ENCODE measurements at regions not wholly inside any gene's neighbourhood (a gene's known extent, or its start where the extent isn't known, plus 50 kb on each side); places are given as distances from the start of the nearest gene placed in this dataset.
"Not testable (repeated sequence)": the region's sequence is repeated elsewhere in the genome, so short reads cannot be mapped to it uniquely, and the experiment has no call there.

- no peak for DNase-seq (ENCODE audit: low read depth in 2 of 2)
Measured at GRCh38 chr15:89028036-89028435, 60.2 kb upstream of the ABHD2 start.

GRCh38 chr15:89030311-89030710, 57.9 kb upstream of the ABHD2 start:
- no peak for DNase-seq (ENCODE audit: low read depth in 2 of 2)

DNA sequence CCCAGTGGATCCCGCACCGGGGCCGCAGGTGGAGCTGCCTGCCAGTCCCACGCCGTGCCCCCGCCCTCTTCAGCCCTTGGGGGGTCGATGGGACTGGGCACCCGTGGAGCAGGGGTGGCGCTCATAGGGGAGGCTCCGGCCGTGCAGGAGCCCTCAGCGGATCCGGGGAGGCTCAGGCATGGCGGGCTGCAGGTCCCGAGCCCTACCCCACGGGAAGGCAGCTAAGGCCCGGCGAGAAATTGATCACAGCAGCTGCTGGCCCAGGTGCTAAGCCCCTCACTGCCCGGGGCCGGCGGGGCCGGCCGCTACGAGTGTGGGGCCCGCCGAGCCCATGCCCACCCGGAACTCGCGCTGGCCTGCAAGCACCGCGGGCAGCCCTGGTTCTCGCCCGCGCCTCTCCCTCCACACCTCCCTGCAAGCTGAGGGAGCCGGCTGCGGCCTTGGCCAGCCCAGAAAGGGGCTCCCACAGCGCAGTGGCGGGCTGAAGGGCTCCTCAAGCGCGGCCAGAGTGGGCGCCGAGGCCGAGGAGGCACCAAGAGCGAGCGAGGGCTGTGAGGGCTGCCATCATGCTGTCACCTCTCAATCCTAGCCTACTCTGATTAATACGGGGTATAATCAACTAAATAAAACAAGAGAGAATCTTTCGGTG, 56.5 kb upstream of the ABHD2 start:
- not testable (repeated sequence) for DNase-seq (ENCODE audit: low read depth in 2 of 2)

DNA sequence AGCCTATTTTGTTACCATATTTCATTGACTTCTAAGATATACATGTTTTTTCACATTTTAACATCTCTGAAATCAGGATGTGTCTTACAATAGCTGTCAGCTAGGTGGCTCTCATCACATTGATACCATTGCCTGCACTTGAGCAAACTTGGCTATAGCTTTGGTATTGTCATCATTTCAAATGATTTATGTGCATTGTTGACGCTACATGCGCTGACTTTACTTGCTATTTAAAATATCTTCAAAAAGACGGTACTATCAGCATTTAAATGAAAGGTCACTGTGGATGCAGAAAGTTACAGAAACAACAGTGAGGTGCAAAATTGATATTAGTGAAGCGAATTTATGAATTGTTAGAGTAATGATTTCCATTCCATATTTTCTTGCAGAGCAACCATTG, 54.0 kb upstream of the ABHD2 start:
- peak in 1 of 2 experiments; percentile 20 for DNase-seq (ENCODE audit: low read depth in 2 of 2)

- DNase-seq (ENCODE audit: low read depth in 2 of 2) = no peak
Measured at GRCh38 chr15:89035150-89035549, 53.1 kb upstream of the ABHD2 start.

- DNase-seq (ENCODE audit: low read depth in 2 of 2) = no peak
Measured at GRCh38 chr15:89035658-89036057, 52.6 kb upstream of the ABHD2 start.

DNA sequence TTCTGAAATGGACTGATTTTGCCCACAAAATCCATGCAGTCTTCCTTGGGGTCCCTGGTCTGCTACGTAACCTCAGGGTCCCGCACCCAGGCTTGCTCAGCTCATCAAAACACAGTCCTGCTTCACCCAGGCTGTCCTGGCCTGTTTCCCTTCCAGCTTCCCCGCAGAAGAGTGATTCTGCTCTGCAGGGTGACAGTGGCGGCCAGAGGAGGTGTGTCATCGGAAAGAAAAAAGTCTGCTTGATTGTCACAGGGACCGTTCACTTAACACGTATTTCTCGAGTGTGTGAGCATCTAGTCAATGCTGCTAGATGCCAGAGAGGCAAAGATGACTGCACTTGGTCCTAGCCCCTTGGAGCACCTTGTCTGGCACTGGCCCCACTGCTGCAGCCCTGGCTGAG, 50.1 kb upstream of the ABHD2 start:
- DNase-seq (ENCODE audit: low read depth in 2 of 2) = no peak
